ENCODE measurements at regions not wholly inside any gene's neighbourhood (a gene's known extent, or its start where the extent isn't known, plus 50 kb on each side); places are given as distances from the start of the nearest gene placed in this dataset.

GRCh38 chr1:99571092-99571734, 74.7 kb upstream of the PALMD start:
- TF ChIP-seq CTCF (IDR thresholded peaks at IDR 0.05), result no peak
- TF ChIP-seq POLR2A (IDR thresholded peaks at IDR 0.05), result no peak
